ENCODE measurements at regions not wholly inside any gene's neighbourhood (a gene's known extent, or its start where the extent isn't known, plus 50 kb on each side); places are given as distances from the start of the nearest gene placed in this dataset.

GRCh38 chr5:39775086-39775796, 350.5 kb upstream of the DAB2 start:
- POLR2A ChIA-PET: interaction anchor here (1.3 kb wide), 1 partner anchor 14 kb away, joined by 3 read pairs; no protein-coding TSS in a partner anchor
- TF ChIP-seq CTCF (IDR thresholded peaks at IDR 0.05; ENCODE audit: insufficient read depth, low read length, missing control alignments): no peak
- peak; percentile 79 for DNase-seq (ENCODE audit: low read depth, low spot score)
- H3K4me3 ChIP-seq (ENCODE audit: low read depth, low read length): no peak overlapping the region
- CTCF ChIA-PET: interaction anchor here (0.6 to 1.3 kb wide), 2 partner anchors 173 to 847 kb away, joined by 3 read pairs; no protein-coding TSS in a partner anchor

- no peak for DNase-seq (ENCODE audit: low read depth, low spot score)
- TF ChIP-seq CTCF (IDR thresholded peaks at IDR 0.05; ENCODE audit: insufficient read depth, low read length, missing control alignments): no peak
- no peak overlapping the region for H3K4me3 ChIP-seq (ENCODE audit: low read depth, low read length)
- ChIA-PET POLR2A (interaction anchor here (1.3 kb wide), 1 partner anchor 14 kb away, joined by 3 read pairs; no protein-coding TSS in a partner anchor), CTCF (interaction anchor here (0.6 to 1.3 kb wide), 2 partner anchors 174 to 848 kb away, joined by 3 read pairs; no protein-coding TSS in a partner anchor)
Observed at GRCh38 chr5:39774605-39775004, 349.8 kb upstream of the DAB2 start.

DNA sequence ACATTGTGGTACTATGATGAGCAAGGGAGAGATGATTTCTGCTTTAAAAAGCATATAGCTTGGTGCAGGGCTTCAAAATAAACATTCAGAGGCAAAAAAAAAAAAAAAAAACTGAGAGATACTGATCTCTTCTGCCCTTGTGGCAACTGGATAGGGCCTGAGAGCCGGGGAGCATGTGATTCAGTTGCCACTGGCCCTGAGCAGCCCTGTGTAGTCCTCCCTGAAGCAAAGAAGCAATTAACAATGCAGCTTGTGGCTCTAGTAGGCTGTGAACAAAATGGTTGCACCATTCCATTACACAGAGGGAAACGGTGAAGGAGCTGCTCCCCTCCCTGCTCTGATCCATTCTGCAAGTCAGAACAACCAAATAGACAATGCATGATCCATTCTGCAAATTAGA, 347.5 kb upstream of the DAB2 start:
- no peak overlapping the region for H3K4me3 ChIP-seq (ENCODE audit: low read depth, low read length)
- ChIA-PET POLR2A (interaction anchor here (0.7 kb wide), 1 partner anchor 300 kb away, joined by 4 read pairs; no protein-coding TSS in a partner anchor), CTCF (no interaction called here)

DNA sequence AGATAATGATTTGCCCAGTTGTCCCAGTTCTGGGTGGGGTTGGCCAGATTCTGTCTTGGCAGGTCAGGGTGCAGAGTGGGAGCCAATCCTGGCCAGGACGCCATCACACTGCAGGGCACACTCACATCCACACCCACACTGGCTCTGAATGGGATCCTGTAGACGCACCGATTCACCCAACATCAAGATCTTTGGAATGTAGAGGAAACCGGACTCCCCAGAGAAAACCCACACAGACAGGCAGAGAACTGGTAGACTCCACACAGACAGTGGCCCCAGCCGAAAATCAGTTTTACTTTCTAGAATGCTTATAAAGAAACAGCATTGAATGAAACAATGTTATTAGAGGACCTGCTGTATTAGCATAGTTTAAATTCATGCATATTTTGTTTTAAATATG, 343.1 kb upstream of the DAB2 start:
- TF ChIP-seq CTCF (IDR thresholded peaks at IDR 0.05; ENCODE audit: insufficient read depth, low read length, missing control alignments): no peak
- no peak for DNase-seq (ENCODE audit: low read depth, low spot score)
- ChIA-PET POLR2A (no interaction called here), CTCF (no interaction called here)
- H3K4me3 ChIP-seq (ENCODE audit: low read depth, low read length): no peak overlapping the region

More for the DNA sequence above, 347.5 kb upstream of the DAB2 start:
- TF ChIP-seq CTCF (IDR thresholded peaks at IDR 0.05; ENCODE audit: insufficient read depth, low read length, missing control alignments): no peak
- no peak for DNase-seq (ENCODE audit: low read depth, low spot score)

GRCh38 chr5:39765366-39765765, 340.6 kb upstream of the DAB2 start:
- no peak for DNase-seq (ENCODE audit: low read depth, low spot score)
- TF ChIP-seq CTCF (IDR thresholded peaks at IDR 0.05; ENCODE audit: insufficient read depth, low read length, missing control alignments): no peak
- POLR2A ChIA-PET: no interaction called here
- H3K4me3 ChIP-seq (ENCODE audit: low read depth, low read length): no peak overlapping the region
- CTCF ChIA-PET: interaction anchor here (0.9 to 1.5 kb wide), 2 partner anchors 8 to 49 kb away, joined by 3 to 4 read pairs; no protein-coding TSS in a partner anchor

DNA sequence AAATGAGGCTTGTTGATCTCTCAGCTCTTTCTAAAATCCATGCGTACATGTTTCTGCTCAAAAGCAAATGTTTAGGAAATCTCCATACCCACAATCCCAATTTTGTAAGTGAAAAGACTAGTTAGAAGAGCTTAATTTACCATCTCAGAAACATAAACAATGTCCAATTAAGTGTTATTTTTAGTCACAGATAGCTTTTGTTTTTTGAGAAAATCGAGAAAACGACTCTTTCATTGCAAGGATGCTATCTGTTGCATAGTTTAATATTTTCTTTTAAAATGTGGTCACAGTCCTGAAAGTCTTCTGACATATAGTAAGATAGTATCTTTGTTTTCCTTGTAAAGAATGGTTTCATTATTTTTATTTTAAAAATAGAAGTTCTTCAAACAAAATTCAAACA, 338.0 kb upstream of the DAB2 start:
- no peak overlapping the region for H3K4me3 ChIP-seq (ENCODE audit: low read depth, low read length)
- CTCF ChIA-PET: interaction anchor here (2.1 kb wide), 1 partner anchor 17 kb away, joined by 5 read pairs; no protein-coding TSS in a partner anchor
- POLR2A ChIA-PET: no interaction called here
- no peak for TF ChIP-seq CTCF (IDR thresholded peaks at IDR 0.05; ENCODE audit: insufficient read depth, low read length, missing control alignments)
- DNase-seq (ENCODE audit: low read depth, low spot score): no peak
